ENCODE measurements at regions not wholly inside any gene's neighbourhood (a gene's known extent, or its start where the extent isn't known, plus 50 kb on each side); places are given as distances from the start of the nearest gene placed in this dataset.

- peak; percentile 45 for DNase-seq (ENCODE audit: low read depth)
- no peak for TF ChIP-seq CTCF (IDR thresholded peaks at IDR 0.05; ENCODE audit: low read length, missing control alignments)
- peak overlapping the region; percentile 42 for H3K4me3 ChIP-seq (replicated peaks; ENCODE audit: low read depth, low read length)
Observed at GRCh38 chr15:97522347-97522746, 438.2 kb upstream of the ARRDC4 start.

- no peak for TF ChIP-seq CTCF (IDR thresholded peaks at IDR 0.05; ENCODE audit: low read length, missing control alignments)
- no peak for DNase-seq (ENCODE audit: low read depth)
Observed at GRCh38 chr15:97525809-97526208, 434.7 kb upstream of the ARRDC4 start.

GRCh38 chr15:97528238-97528637, 432.3 kb upstream of the ARRDC4 start:
- no peak for DNase-seq (ENCODE audit: low read depth)
- H3K4me3 ChIP-seq (replicated peaks; ENCODE audit: low read depth, low read length) = no peak overlapping the region
- no peak for TF ChIP-seq CTCF (IDR thresholded peaks at IDR 0.05; ENCODE audit: low read length, missing control alignments)

More at GRCh38 chr15:97525809-97526208, 434.7 kb upstream of the ARRDC4 start:
- no peak overlapping the region for H3K4me3 ChIP-seq (replicated peaks; ENCODE audit: low read depth, low read length)

- TF ChIP-seq CTCF (IDR thresholded peaks at IDR 0.05; ENCODE audit: low read length, missing control alignments) = no peak
- DNase-seq (ENCODE audit: low read depth) = no peak
Observed at GRCh38 chr15:97545799-97546198, 414.7 kb upstream of the ARRDC4 start.

GRCh38 chr15:97547381-97547780, 413.1 kb upstream of the ARRDC4 start:
- DNase-seq (ENCODE audit: low read depth) = no peak
- no peak overlapping the region for H3K4me3 ChIP-seq (replicated peaks; ENCODE audit: low read depth, low read length)
- TF ChIP-seq CTCF (IDR thresholded peaks at IDR 0.05; ENCODE audit: low read length, missing control alignments) = no peak

More at GRCh38 chr15:97545799-97546198, 414.7 kb upstream of the ARRDC4 start:
- H3K4me3 ChIP-seq (replicated peaks; ENCODE audit: low read depth, low read length) = no peak overlapping the region

GRCh38 chr15:97561529-97561928, 399.0 kb upstream of the ARRDC4 start:
- TF ChIP-seq CTCF (IDR thresholded peaks at IDR 0.05; ENCODE audit: low read length, missing control alignments) = no peak
- no peak overlapping the region for H3K4me3 ChIP-seq (replicated peaks; ENCODE audit: low read depth, low read length)
- no peak for DNase-seq (ENCODE audit: low read depth)

GRCh38 chr15:97563516-97563915, 397.0 kb upstream of the ARRDC4 start:
- no peak overlapping the region for H3K4me3 ChIP-seq (replicated peaks; ENCODE audit: low read depth, low read length)
- TF ChIP-seq CTCF (IDR thresholded peaks at IDR 0.05; ENCODE audit: low read length, missing control alignments) = no peak
- no peak for DNase-seq (ENCODE audit: low read depth)

All from fibroblast of pulmonary artery (primary cell).